HG03460 (cell line): ENCODE measurements at regions not wholly inside any gene's neighbourhood (a gene's known extent, or its start where the extent isn't known, plus 50 kb on each side); places are given as distances from the start of the nearest gene placed in this dataset.

Experiments
- ATAC-seq: cut with Tn5 transposase; IDR thresholded peaks from one replicate; pipeline ENCODE4 v1.9.1; 2021; ENCODE audit not compliant: unreplicated experiment

DNA sequence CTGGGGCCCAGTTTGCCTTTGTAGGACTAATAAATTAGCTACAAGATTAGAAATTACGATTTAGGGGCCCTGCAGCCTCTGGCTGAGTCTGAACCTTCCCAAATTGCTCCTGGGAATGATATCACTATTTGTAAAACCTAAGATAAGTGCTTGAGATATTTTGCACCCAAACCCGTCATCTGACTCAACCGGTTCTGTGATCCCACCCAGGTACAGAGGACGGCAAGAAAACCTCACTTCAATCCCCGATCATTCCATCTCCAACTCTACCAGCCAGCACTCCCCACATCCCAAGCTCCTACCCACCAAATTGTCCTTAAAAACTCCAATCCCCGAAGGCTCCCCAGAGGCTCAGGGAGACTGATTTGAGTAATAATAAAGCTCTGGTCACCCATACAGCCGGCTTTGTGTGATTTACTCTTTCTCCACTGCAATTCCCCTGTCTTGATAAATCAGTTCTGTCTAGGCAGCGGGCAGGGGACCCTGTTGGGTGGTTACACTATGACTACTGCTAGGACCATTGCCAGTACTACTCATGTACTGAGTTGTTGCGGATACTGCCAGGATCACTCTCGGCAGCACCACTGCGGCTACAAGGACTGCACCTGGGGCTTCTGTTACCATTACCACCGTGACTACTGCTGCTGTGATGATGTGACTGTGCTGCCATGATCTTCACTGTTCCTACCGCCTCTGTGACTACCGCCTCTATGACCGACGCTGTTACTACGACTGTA, 73.1 kb downstream of the IRF8 start:
- ATAC-seq: no peak

DNA sequence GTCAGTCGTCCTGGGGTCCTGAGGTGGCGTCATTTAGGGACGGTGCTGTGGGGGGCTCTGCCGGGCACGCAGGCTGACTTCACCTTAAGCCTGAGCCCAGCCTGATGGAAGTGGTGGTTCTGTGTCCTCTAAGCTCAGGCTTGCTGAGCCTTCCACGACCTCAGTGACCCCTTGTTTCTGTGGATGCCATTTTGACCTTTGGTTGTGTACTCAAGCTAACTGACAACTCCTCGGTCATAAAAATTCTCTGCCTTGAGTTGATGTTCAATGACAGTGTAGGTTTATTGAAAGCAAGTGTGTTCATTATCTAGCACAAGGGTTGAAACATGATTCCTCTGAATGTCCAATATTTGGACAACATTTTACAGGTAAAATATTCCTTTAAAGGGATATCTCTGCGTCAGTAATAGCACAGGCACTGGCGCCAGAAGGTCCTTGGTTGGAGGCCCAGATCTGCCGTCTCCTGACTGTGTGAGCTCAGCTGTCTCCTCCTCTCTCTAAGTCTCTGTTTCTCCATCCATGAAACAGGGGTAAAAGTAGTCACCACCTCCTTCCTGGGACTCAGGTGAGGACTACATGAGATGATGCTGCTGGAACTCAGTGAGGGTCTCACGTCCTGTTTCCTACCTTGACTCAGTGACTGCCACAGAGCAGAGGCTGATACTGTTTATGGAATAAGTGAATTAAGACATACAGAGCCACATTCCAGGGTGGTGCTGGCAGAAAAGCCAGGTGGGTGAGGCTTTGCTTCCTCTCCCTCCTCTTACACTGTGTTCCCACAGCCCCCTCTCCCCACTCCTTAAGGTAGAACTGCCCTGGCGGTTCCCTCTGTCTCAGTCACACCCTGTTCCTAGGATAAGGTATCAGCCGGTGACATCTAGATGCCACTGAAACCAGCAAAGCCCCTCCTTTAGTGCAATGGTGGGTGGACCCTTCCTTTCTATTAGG, 75.7 kb downstream of the IRF8 start:
- ATAC-seq: no peak

DNA sequence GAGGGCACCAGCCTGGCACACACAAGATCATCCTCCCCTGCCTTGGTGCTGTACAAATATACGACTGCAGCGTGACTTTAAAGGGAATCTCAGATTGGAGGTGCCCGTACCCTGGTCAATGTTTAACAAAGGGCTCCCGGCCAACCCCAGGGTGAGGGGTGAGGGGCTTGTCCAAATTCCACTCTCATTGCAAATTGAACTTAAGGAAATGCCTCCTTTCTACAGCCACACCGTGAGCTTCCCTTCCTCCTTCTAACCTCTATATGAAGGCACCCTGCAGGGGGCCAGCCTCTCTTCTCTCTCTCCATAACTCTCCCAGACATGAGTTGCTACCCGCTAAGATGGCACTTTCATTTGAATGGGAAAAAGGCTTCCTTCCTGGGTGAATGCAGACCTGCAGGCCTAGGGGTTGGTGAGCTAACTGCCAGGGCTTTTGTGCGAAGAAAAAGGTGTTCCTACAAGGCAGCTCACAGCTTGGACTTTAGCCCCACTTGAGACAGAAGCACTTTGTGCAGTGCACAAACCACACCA, 76.6 kb downstream of the IRF8 start:
- ATAC-seq: no peak

DNA sequence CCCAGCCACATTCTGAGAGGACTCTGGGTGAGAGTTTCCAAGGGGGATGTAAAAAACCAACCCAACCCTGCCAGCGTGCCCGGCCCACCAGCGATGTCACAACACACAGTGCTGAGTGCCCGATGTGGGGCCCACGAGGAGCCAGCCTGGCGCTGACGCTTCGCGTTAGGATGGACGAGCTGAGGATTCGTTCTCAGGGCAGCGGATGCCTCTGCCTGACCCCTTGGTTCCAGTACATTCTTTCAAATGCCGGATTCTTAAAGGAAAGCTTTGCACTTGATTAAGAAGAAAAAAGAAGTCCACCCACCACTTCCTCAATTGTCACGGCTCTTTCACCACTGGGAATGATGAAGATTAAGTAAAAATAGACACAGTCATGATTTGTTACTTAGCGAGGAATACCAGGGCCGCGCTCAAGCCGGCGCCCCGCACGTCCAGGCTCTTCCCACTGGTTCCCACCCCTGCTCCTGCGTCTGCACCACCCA, 79.4 kb downstream of the IRF8 start:
- no peak for ATAC-seq

DNA sequence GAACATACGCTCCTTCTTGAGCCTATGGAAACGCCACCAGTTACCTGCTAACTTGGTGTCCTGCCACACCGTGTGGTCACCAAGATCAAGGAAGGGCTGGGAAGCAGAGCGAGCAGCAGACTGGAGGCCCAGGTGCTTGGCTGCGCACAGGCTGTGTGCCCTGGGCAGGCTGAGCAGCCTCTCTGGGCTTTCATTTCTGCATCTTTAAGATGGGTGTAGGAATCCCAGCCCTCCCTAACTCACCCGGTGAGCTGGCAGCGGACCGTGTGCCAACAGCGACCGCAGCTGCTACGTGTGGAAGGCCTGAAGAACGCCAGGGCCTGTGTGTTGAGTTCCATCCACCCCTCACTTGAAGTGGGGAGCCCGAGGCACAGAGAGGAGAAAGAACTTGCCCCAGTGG, 80.0 kb downstream of the IRF8 start:
- ATAC-seq: no peak

DNA sequence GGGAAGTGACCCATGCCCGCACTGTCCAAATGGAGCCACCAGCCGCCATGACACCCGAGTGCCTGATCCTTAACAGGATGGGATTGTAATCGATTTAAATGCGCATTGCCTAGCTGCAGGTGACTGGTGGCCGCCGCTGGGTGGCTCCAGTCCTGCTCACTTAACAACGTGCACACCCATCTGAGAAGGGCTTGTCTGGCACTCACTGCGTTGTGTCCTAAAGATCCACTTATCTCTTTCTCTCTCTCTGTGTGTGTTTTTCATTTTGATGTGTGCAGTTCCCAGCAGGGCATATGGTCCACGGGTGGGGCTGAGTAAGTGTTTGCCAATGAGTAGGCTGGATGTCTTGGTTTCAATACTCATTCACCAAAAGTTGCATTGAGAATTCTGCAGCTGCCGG, 80.6 kb downstream of the IRF8 start:
- no peak for ATAC-seq

DNA sequence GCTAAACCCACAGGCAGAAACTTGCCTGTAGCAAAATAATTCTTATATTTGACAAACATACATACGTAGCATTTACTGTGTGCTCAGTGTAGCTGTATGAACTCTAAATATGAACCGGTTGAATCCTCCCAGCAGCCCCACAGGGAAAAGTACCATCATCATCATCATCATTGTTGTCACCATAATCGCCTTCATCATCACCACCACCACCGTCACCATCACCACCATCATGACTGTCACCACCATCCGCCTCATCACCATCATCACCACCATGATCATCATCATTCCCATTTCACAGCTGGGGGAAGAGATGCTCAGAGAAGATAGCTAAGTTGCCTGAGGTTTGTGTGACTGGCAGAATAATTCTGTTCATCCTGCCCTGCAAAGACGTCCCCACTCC, 81.7 kb downstream of the IRF8 start:
- ATAC-seq: no peak

DNA sequence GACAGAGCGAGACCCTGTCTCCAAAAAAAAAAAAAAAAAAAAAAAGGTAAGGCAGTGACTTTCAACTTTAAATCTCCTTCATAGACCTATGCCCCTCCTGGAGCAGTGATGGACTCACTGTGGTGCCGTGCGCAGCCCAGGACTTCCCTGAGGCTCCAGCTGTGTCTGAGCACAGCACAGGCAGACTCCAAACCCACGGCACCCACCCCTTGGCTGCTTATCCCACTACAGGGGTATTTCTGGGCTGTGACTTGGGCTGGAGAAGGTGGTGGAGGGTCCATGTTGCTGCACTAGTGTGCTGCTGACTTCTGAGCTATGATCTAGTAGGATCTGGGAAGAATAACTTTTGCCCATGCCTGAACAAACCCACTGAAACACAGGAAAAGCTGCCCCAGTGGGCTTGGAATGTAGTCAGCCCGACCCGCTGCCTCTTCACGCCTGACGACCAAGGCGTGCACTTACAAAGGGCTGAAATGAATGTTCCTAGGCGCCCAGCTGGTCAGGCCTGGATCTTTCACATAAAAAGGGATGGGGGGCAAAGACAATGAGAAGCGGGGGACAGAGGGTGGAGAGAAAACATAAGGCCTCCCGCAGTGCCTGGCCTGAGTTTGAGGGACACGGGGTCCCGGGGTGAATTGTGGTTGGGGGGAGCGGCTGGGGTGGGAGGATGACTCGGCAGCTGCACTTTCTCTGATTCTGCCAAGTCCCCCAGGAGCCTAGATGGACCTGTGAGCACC, 83.0 kb downstream of the IRF8 start:
- ATAC-seq: no peak

DNA sequence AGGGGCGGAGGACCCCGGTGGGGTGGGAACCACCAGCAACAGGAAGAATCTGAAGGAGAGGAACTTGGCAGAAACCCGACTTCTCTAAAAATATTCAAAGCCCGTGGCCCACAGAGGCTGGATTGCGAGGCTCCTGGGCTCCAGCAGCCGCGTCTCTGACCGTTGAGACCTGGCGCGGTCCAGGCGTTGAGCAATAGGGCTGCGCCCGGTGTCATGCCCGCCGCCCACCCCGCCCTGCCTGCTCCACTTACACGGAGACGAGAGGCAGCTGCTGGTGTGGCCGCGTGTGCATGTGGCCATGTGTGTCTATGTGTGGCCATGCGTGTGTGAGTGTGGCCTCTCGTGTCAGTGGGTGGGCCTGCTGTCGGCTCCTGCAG, 83.6 kb downstream of the IRF8 start:
- no peak for ATAC-seq

DNA sequence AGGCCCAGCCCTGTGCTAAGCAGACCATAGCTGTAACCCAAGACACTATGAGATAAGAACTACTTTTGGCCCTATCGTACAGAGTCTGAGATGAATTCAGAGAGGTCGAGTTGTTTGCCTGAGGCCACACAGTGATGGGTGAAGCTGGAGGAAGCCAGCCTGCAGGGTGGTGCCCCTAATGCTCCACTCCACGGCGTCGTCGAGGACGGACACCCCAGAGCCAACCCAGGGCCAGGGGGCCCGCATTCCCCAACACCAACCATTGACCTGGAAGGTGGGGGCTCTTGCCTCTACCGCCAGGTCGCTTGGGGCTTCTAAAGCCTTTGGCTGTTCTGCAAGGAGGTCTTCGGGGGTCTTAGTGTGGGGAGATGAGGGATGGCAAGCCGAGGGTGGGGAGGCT, 84.1 kb downstream of the IRF8 start:
- ATAC-seq: no peak

DNA sequence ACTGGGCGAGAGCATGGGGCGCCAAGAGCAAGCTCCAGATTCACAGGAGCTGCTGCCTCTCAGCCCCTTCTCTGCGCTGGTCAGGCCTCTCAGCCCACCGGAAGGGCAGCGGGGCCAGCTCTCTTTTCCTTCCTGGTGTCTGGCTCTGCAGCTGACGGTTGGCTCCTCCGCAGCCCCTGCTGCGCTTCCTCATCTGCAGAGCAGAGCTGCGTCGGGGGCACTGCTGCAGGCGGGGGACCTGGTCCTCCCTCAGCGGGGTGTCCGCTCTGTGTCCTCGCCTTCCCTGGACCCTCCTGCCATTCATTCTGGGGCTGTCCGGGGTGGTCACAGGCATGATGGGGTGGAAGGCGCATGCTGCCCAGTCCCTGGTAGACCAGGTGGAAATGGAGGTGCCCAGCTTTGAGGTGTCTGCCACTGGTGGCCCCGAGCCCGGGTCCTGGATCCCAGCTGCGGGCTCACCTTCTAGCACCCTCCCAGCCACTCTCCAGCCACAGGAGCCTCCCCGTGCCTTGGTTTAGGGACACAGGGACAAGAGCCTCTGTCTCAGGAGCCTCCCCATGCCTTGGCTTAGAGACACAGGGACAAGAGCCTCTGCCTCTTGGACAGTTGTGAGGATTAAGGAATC, 84.8 kb downstream of the IRF8 start:
- no peak for ATAC-seq

DNA sequence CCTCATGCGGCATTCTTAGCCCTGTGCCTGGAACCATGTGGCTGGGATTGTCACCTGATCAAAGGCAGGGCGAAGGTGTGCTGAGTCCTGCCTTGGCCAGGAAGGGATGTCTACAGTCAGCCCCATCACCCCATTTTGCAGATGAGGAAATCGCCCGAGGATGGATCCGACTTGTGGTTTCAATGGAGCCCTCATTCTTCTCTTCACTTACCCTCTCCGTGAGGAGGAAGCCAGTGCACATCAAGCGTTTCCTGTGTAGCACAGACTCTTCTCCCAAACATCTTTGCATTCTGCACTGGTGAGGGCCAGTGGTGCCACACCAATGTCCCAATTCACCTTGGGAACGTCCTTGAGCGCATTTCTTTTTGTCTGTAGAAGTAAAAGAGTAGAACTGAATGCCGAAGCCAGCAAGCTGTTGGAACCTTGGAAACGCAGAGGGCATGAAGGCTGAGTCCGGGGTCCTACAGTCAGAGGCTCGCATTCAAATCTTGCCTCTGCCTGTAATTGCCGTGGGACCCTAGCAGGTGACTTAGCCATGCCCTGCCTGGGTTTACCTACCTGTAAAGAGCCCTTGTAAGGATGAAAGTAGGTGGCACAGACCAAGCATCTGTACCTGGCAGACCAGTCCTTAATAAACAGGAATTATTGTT, 85.4 kb downstream of the IRF8 start:
- no peak for ATAC-seq

DNA sequence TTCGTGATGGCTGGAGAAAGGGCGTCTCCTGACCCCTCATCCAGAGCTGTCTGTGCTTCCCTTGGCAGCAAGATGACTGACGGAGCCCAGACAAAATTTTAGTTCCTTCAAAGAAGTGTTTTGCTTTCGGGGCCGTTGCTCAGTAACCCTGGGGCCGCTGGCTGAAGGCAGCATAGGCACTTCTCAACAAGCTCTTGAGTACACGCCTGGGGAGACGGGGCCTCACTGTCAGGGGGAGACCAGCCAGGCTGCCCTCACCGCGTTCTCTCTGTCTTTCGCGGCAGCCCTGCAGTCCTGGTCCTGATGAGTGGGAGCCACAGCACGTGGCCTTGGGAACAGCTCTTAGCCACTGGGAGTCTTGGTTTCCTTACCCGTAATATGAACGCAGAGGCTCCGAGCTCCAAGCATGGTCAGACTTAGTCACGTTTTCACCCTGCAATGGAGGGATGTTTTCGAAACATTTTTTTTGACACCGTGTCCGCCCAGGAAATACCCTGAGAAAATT, 86.0 kb downstream of the IRF8 start:
- ATAC-seq: no peak

DNA sequence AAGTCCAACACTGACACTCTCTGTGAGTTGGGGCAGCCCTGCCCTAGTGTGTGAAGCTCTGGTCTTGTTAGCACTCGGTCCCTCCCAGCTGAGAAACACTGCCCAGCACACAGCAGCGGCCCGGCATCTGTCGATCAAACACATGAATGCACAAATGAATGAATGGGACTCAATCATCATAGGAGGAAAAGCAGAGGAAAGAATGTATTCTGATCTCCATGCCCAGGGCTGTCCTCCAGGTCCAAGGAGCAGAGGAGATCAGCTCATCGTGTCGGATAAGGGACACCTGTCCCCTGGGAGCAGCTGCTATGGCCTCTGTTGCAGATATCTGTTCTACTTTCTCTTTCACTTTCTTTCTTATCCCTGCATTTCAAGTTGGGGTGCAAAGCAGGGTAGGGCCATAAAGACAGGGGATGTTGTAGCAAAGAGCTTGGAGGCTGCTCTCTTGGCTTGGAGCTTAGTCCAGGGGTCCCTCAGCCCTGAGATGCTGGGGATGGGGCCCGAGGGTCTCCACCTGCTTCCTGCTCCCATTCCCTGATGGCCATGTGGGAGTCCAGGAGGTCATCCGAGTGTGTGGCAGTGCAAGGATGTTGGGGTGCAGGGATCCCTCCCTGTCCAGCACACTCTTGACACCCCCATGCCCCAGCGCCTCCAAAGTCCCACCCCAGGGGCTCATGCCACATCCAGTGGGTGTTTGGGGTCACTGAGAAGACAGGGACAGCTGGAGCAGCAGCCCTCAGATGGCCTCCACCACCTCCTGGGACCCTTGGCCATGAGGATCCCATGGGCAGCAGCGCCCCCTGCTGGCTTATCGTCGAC, 88.2 kb downstream of the IRF8 start:
- no peak for ATAC-seq

DNA sequence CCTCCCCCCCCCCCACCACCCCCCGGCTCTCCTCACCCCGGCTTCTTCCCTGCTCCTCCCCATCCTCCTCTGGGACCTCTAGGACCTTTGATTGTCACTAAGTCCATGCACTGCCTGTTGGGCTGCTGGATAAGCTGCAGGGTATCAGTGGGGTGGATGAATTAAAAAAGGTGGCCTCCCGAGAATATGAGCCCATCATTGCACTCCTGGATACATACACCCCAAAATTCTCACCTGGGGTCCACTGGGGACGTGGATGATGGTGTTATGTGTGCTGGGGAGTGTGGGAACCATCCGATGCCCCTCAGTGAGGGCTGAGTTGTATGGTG, 88.8 kb downstream of the IRF8 start:
- ATAC-seq: no peak

DNA sequence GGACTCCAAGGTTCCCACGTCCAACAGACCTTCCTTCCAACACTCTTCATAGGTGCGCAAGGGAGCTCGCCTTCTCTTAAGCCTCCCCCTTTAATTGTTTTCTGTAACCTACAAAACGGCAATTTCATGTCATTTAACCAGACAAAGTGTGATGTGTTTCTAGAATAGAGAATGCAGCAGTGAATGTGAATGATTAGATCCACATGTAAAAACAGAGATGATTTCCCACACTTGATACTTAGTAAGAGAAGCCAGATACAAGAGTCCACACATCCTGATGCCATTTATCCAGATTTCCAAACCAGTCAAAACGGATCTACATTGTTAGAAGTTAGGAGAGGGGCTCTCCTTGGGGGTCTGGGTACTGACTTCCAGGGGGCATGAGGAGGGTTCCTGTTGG, 89.3 kb downstream of the IRF8 start:
- ATAC-seq: no peak

DNA sequence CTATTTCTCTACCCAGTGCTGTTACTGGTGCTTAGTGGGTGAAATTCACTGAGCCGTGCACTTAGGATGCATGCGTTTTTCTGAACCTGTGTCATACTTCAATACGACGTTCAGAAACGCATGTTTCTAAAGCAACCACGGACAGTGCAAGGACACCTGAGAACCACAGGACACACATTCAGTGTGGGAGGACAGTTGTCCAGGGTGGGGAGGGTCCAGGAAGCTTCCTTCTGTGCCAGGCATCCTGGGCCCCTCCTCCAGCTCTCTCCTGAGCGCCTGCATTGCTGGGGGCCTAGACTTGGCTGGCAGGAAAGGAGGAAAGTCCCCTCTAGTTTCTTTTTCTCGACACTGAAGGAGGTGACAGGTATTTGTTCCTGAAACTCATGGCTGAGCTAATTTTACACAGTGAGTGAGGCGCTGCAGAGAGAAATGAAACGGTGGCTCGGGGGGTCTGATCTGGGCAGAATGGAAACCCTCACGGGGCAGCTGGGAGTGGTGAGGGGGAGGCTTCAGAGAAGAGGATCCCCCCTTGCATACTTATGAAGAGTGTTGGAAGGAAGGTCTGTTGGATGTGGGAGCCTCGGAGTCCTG, 89.9 kb downstream of the IRF8 start:
- peak; percentile 36 for ATAC-seq

DNA sequence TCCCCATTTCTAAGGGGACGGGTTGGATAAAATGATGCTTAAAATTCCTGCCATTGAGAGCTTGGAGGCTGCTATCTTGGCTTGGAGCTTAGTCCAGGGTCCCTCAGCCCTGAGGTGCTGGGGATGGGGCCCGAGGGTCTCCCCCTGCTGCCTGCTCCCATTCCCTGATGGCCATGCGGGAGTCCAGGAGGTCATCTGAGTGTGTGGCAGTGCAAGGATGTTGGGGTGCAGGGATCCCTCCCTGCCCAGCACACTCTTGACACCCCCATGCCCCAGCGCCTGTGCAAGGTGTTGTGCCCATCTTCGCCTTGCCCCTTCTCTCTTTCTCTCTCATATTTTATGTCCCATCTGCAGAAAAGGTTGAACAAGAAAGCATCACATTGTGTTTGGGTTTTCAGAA, 90.4 kb downstream of the IRF8 start:
- no peak for ATAC-seq
